ENCODE measurements at regions not wholly inside any gene's neighbourhood (a gene's known extent, or its start where the extent isn't known, plus 50 kb on each side); places are given as distances from the start of the nearest gene placed in this dataset.

- DNase-seq (ENCODE audit: low read depth, low spot score): no peak
- H3K36me3 Mint-ChIP-seq (ENCODE audit: low read depth): no peaks in the 10 kb centered on the region
- H3K4me3 Mint-ChIP-seq: no peak overlapping the region
- no peaks in the 10 kb centered on the region for H3K27me3 Mint-ChIP-seq (ENCODE audit: low read depth)
- no peak overlapping the region for H3K27ac Mint-ChIP-seq (ENCODE audit: unreplicated experiment)
- H3K9me3 Mint-ChIP-seq: peaks cover 6% of the 10 kb centered on the region
- peaks cover 15% of the 10 kb centered on the region for H3K4me1 Mint-ChIP-seq
- no peak for TF ChIP-seq CTCF (conservative IDR thresholded peaks at IDR 0.05)
Observed at GRCh38 chr2:219707496-219708285, 80.3 kb downstream of the SLC4A3 start.

DNA sequence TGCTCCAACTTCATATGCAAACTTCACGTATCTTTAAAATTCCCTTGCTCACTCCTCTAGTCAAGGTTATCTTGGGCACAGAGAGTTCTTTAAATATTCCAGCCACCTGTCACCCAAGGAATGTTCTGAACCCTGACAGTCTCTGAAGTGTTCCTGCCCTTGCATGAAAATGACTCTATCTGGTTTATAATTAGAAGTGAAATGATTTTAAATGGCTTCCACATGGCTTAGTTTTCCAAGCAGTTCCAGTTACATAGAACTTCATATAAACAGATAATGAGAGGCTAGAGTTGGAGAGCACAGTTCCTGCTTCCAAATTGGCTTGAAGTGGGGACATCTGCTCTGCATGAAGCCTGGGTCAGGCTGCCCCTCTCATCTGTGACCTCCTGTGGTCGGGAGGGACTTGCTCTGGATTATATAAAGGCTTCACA, 81.9 kb downstream of the SLC4A3 start:
- no peak overlapping the region for H3K4me3 Mint-ChIP-seq
- no peak for TF ChIP-seq CTCF (conservative IDR thresholded peaks at IDR 0.05)
- no peak overlapping the region for H3K27ac Mint-ChIP-seq (ENCODE audit: unreplicated experiment)
- H3K27me3 Mint-ChIP-seq (ENCODE audit: low read depth): peaks cover 2% of the 10 kb centered on the region
- peaks cover 4% of the 10 kb centered on the region for H3K36me3 Mint-ChIP-seq (ENCODE audit: low read depth)
- peaks cover 11% of the 10 kb centered on the region for H3K9me3 Mint-ChIP-seq
- no peak for DNase-seq (ENCODE audit: low read depth, low spot score)
- peaks cover 8% of the 10 kb centered on the region for H3K4me1 Mint-ChIP-seq

GRCh38 chr2:219713110-219713509, 85.7 kb downstream of the SLC4A3 start:
- no peak for TF ChIP-seq CTCF (conservative IDR thresholded peaks at IDR 0.05)
- no peak overlapping the region for H3K27ac Mint-ChIP-seq (ENCODE audit: unreplicated experiment)
- no peak overlapping the region for H3K4me3 Mint-ChIP-seq
- no peak for DNase-seq (ENCODE audit: low read depth, low spot score)
- peaks cover 11% of the 10 kb centered on the region for H3K9me3 Mint-ChIP-seq
- peaks cover 4% of the 10 kb centered on the region for H3K36me3 Mint-ChIP-seq (ENCODE audit: low read depth)
- H3K27me3 Mint-ChIP-seq (ENCODE audit: low read depth): peaks cover 8% of the 10 kb centered on the region
- H3K4me1 Mint-ChIP-seq: no peaks in the 10 kb centered on the region

- Mint-ChIP-seq H3K27ac (ENCODE audit: unreplicated experiment) (no peak overlapping the region), H3K27me3 (ENCODE audit: low read depth) (peaks cover 8% of the 10 kb centered on the region), H3K36me3 (ENCODE audit: low read depth) (peaks cover 4% of the 10 kb centered on the region), H3K4me3 (no peak overlapping the region), H3K9me3 (peaks cover 11% of the 10 kb centered on the region), H3K4me1 (no peaks in the 10 kb centered on the region)
- TF ChIP-seq CTCF (conservative IDR thresholded peaks at IDR 0.05): no peak
- DNase-seq (ENCODE audit: low read depth, low spot score): no peak
Observed at GRCh38 chr2:219714681-219715400, 87.4 kb downstream of the SLC4A3 start.

GRCh38 chr2:219718066-219718465, 90.6 kb downstream of the SLC4A3 start:
- no peak overlapping the region for H3K27ac Mint-ChIP-seq (ENCODE audit: unreplicated experiment)
- no peak for TF ChIP-seq CTCF (conservative IDR thresholded peaks at IDR 0.05)
- H3K4me1 Mint-ChIP-seq: peaks cover 4% of the 10 kb centered on the region
- H3K4me3 Mint-ChIP-seq: no peak overlapping the region
- H3K36me3 Mint-ChIP-seq (ENCODE audit: low read depth): peaks cover 2% of the 10 kb centered on the region
- DNase-seq (ENCODE audit: low read depth, low spot score): no peak
- H3K27me3 Mint-ChIP-seq (ENCODE audit: low read depth): peaks cover 8% of the 10 kb centered on the region
- H3K9me3 Mint-ChIP-seq: peaks cover 3% of the 10 kb centered on the region
